Ishikawa (cell line): ENCODE measurements at regions not wholly inside any gene's neighbourhood (a gene's known extent, or its start where the extent isn't known, plus 50 kb on each side); places are given as distances from the start of the nearest gene placed in this dataset.

ENCODE experiments used
- CEBPB ChIP-seq: IDR thresholded peaks from 2 replicates; pipeline ENCODE4 v1.6.1; 2012
- EGR1 ChIP-seq: IDR thresholded peaks from 2 replicates; pipeline ENCODE4 v1.6.1; 2012
- EP300 ChIP-seq: IDR thresholded peaks from 2 replicates; pipeline ENCODE4 v1.6.1; 2012; ENCODE audit warnings: borderline replicate concordance
- FOXM1 ChIP-seq: IDR thresholded peaks from 2 replicates; pipeline ENCODE4 v1.6.1; 2012; ENCODE audit warnings: low read depth, borderline replicate concordance
- MAX ChIP-seq: IDR thresholded peaks from 2 replicates; pipeline ENCODE4 v1.6.1; 2012
- NFIC ChIP-seq: IDR thresholded peaks from 2 replicates; pipeline ENCODE4 v1.6.1; 2012
- RAD21 ChIP-seq: IDR thresholded peaks from 2 replicates; pipeline ENCODE4 v1.6.1; 2012; ENCODE audit warnings: low read depth
- REST ChIP-seq: IDR thresholded peaks from 2 replicates; pipeline ENCODE4 v1.6.1; 2012; ENCODE audit warnings: low read depth, mild to moderate bottlenecking
- TAF1 ChIP-seq: IDR thresholded peaks from 2 replicates; pipeline ENCODE4 v1.6.1; 2012; ENCODE audit warnings: low read depth, mild to moderate bottlenecking
- TCF12 ChIP-seq: IDR thresholded peaks from 2 replicates; pipeline ENCODE4 v1.6.1; 2012; ENCODE audit warnings: low read depth
- TEAD4 ChIP-seq: IDR thresholded peaks from 2 replicates; pipeline ENCODE4 v1.6.1; 2012
- YY1 ChIP-seq: IDR thresholded peaks from 2 replicates; pipeline ENCODE4 v1.6.1; 2012; ENCODE audit warnings: low read depth
- ZBTB7A ChIP-seq: IDR thresholded peaks from 2 replicates; pipeline ENCODE4 v1.6.1; 2012; ENCODE audit warnings: low read depth

GRCh38 chr3:35849496-35849895, 210.2 kb downstream of the ARPP21 start:
- no peak for TF ChIP-seq YY1
- no peak for TF ChIP-seq REST
- no peak for TF ChIP-seq MAX
- no peak for TF ChIP-seq ZBTB7A
- TF ChIP-seq EGR1, result no peak
- TF ChIP-seq TCF12, result no peak
- no peak for TF ChIP-seq TAF1
- no peak for TF ChIP-seq EP300
- TF ChIP-seq RAD21, result no peak
- no peak for TF ChIP-seq FOXM1
- no peak for TF ChIP-seq TEAD4
- TF ChIP-seq CEBPB, result no peak
- TF ChIP-seq NFIC, result no peak
